HG02943 (cell line): ENCODE measurements at regions not wholly inside any gene's neighbourhood (a gene's known extent, or its start where the extent isn't known, plus 50 kb on each side); places are given as distances from the start of the nearest gene placed in this dataset.
"Not testable (repeated sequence)": the region's sequence is repeated elsewhere in the genome, so short reads cannot be mapped to it uniquely, and the experiment has no call there.

ENCODE experiments used
- ATAC-seq: cut with Tn5 transposase; IDR thresholded peaks from one replicate; pipeline ENCODE4 v1.9.1; 2021; ENCODE audit warnings: mild to moderate bottlenecking, low read depth, moderate library complexity; ENCODE audit not compliant: unreplicated experiment

DNA sequence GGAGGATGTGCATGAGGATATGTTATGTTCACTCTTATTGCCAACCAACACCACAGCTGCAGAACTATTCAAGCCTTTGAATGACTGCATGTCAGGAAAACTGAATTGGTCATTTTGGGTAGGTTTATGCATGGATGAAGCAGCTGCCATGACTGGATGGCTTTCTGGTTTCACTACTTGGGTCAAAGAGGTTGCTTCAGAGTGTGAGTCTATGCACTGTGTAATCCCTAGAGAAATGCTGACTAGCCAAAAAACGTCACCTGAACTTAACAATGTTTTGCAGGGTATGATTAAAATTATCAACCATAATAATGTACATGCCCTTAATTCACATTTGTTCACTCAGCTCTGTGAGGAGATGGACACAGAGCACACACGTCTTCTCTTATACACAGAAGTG, 206.7 kb upstream of the RBBP8 start:
- no peak for ATAC-seq

DNA sequence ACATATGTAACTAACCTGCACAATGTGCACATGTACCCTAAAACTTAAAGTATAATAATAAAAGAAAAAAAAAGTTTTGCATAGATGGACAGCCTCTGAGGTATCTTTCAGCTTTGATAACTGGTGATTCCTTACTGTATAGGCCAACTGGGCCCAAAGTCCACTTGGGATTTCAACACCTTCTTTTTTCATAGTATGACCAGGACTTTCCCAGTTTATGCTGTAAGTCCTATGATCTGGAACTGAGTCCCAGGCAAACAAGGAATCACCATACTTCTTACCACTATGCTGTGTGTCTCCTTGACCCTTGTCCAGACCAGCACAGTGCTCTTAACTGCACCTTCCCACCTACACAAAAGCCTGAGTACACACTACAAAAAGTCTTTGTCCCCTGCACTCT, 205.1 kb upstream of the RBBP8 start:
- ATAC-seq, result no peak

GRCh38 chr18:22728481-22729105, 204.5 kb upstream of the RBBP8 start:
- ATAC-seq, result no peak

- no peak for ATAC-seq
Observed at GRCh38 chr18:22731398-22731797, 201.7 kb upstream of the RBBP8 start.

GRCh38 chr18:22734105-22734661, 198.9 kb upstream of the RBBP8 start:
- no peak for ATAC-seq

DNA sequence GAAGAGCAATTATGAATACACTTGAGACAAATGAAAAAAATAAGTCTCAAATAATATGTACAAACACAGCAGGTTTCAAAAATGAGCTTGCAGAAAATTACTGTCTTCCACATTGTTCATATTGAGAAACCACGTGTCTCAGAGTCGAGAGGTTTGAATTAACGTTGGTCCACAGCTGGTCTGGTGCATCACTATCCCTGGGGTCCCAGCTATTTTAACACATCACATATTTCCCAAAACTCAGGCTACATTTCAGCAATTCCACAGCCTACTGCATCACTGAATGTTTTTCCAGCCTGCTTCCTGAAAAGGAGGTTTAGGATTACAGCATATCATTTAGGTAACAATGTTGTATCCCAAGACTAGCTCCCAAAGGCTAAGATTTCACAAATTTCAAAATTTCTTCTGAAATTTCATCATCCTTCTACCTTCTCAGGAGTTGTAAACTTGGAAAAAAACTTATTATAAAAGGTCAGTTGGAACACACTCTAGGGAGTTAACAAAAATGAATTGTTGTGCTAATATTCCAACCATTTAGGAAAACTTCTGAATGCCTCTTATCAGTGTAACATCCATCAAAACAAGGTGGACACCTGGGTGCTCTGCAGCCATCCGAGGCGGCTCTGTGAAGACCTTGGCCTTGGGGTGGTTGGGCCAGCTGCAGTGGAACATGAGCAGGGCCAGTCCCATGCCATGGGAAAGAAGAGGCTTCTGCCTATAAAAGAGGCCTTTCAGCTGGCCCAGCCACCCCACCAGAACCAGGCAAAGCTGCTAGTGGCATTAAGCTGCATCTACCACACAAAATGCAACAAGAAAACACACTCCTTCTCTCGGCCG, 198.1 kb upstream of the RBBP8 start:
- ATAC-seq, result no peak

DNA sequence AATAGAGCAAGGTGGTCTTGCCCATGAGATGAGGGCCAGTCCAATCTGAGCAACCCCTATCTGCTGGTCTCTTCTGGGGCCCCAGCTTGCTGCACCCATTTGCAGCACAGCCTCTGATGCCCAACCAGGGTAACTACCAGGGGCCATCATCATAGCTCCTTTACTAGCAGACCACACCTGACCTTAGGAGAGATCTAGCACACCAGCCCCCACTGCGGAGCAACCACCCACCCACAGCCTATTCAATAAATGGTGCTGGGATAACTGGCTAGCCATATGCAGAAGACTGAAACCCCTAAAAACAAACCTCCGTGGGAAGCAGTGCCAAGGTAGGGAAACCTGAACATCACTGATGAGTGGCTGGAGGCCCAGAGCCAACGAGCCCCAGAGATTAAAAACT, 196.1 kb upstream of the RBBP8 start:
- no peak for ATAC-seq

DNA sequence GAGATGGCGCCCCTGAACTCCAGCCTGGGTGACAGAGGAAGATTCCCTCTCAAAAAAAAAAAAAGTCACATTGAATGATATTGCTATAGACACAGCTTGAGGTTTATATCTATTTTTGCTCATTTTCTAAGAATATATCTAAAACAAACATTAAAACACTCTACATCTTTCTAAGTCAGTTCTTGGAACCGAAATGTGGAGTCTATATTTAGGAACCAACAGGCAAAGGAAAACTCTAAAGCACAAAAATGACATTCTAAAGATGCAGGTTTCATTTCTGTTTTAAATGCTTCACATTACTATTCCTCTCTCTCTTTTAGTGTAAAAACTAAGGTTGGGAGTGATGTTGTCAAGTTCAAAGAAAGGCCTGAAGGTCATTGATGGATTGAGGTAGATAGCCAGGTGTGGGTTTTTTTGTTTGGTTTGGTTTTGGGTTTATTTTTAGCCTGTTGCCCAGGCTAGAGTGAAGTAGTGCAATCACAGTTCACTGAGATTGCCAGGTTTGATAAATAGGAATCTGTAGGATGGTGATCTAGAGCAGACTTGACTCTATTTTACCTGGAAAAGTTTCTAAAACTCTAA, 194.0 kb upstream of the RBBP8 start:
- ATAC-seq, result no peak

DNA sequence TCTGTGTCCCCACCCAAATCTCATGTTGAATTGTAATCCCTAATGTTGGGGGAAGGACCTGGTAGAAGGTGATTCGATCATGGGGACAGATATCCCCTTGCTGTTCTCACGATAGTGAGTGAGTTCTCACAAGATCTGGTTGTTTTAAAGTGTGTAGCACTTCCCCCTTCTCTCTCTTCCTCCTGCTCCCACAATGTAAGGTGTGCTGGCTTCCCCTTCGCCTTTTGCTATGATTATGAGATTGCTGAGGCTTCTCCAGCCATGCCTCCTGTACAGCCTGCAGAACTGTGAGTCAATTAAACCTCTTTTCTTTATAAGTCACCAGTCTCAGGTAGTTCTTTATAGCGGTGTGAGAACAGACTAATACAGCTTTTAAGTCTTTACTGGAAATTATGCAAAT, 193.3 kb upstream of the RBBP8 start:
- ATAC-seq, result no peak

GRCh38 chr18:22741318-22741717, 191.8 kb upstream of the RBBP8 start:
- ATAC-seq, result no peak

DNA sequence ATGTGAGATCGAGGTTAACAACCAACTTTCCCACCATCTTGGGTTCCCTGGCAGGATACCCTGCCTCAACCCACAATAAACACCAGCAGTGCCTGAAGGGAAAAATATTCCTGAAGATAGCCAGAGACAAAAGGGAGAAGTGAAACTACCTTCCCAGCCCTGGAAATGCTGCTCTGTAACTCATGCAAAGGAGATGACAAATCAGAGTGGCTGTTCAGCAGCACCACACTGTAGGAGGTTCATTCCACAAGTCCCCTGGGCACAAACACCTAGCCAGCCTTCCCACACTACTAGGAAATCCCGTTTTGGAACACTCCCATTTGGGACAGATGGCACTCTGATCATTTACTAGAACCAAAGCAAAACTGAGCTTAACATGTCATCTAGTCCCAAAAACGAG, 190.7 kb upstream of the RBBP8 start:
- ATAC-seq, result no peak

- ATAC-seq, result no peak
Observed at GRCh38 chr18:22745966-22746365, 187.2 kb upstream of the RBBP8 start.

GRCh38 chr18:22752014-22752413, 181.1 kb upstream of the RBBP8 start:
- ATAC-seq, result no peak

DNA sequence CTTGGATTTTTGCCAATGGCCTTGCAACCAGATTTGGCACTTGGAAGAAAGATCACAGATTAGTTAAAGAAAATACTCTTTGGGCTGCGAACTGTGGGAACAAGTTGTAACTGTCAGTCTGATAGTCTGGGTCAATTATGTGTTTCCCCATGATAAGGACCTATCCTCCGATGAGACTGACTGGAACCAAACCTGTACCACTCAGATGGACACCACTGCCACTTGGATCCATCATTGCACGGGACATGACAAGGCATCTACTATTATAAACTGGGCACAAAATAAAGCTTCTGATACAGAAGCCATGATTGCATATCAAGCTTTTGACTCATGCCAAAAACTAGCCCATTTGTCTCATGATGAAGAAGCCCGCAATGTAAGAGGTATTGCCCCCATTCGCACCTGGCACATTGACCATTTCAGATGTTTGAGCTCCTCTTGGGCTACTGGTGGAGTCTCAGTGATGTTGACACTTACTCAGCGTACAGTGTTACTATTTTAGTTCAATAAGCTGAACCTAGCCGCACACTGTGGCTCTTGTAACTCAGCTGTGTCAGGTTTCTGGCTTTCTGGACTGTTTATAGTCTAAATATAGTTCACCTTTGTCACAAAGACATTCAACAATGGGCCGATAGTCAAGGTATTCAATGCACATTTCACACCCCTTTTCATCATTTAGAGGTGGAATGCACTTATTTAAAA, 179.8 kb upstream of the RBBP8 start:
- ATAC-seq, result no peak

DNA sequence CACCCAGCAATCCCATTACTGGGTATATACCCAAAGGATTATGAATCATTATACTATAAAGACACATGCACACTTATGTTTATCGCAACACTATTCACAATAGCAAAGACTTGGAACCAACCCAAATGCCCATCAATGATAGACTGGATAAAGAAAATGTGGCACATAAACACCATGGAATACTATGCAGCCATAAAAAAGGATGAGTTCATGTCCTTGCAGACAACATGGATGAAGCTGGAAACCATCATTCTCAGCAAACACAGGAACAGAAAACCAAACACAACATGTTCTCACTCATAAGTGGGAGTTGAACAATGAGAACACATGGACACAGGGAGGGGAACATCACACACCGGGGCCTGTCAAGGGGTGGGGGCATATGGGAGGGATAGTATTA, 169.1 kb upstream of the RBBP8 start:
- ATAC-seq, result not testable (repeated sequence)

DNA sequence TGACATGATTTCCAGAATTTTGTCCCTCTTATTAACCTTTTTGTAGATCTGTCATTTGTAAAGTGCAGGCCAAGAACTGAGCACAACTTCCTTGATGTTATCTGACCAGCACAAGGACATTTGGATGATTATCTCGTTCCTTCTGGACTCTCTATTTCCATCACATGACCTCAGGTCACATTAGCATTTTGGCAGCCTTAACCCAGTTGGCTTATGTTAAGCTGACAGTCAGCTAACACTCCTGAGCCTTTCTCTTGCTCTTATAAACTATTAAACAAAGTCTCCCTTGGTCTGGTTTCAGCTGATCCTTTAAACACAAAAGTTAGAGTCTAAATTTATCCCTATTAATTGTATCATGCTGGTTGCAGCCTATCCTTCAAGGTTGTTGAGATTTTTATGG, 167.2 kb upstream of the RBBP8 start:
- ATAC-seq, result no peak

- ATAC-seq, result no peak
Observed at GRCh38 chr18:22767653-22768052, 165.5 kb upstream of the RBBP8 start.

DNA sequence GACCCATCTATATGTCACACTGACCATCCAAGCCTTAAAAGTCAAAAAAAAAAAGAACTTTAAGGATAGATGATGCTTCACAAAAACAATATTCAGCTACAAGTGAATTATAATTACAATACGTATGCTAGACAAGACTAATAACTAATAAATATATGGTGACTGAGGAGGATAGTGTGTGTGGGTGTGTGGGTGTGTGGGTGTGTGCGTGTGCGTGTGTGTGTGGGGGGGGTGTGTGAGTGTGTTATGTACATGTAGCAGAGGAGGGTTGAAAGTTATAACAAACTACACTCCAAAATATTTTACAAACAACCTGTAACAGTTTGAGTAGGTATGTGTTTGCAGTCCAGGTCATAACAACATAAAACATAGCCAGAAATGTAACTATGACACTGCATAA, 159.2 kb upstream of the RBBP8 start:
- no peak for ATAC-seq

GRCh38 chr18:22778996-22779395, 154.1 kb upstream of the RBBP8 start:
- ATAC-seq, result no peak

GRCh38 chr18:22783245-22783644, 149.9 kb upstream of the RBBP8 start:
- ATAC-seq, result no peak

- no peak for ATAC-seq
Observed at GRCh38 chr18:22783662-22784076, 149.5 kb upstream of the RBBP8 start.
